ENCODE measurements at regions not wholly inside any gene's neighbourhood (a gene's known extent, or its start where the extent isn't known, plus 50 kb on each side); places are given as distances from the start of the nearest gene placed in this dataset.

DNA sequence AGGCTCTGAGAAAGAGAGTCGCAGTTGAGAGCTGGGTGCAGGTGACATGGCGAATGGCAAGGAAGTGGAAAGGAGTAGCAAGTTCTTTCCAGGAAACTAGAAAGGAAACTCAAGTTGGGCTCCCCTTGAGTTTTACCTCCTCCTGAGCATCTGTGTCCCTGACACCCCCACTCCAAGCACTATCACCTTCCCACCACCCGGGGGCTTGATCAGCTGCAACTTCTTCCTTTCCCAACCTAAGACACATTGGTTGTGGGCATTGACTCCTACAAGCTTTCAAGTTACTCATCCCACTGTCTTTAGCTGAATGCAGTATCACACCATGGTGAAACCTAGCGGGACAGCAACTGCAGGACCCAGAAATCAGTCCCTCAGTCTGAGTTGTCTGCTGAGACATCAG lies 256.6 kb upstream of the NR2F2 start:
- no peak for TF ChIP-seq POLR2A (IDR thresholded peaks at IDR 0.05; ENCODE audit: low read depth, low read length)
- no peak for TF ChIP-seq TAF1 (IDR thresholded peaks at IDR 0.05; ENCODE audit: low read depth, low read length)
- TF ChIP-seq POLR2AphosphoS5 (IDR thresholded peaks at IDR 0.05; ENCODE audit: low read depth, low read length): no peak

All from GM12891 (cell line).